Sciatic nerve (tissue), 2 donors: ENCODE measurements at regions not wholly inside any gene's neighbourhood (a gene's known extent, or its start where the extent isn't known, plus 50 kb on each side); places are given as distances from the start of the nearest gene placed in this dataset.

Experiments used
- ATAC-seq: fragments of 200-7000 bp; cut with Tn5 transposase; one replicate; pipeline ENCODE4 v1.9.1; 2020; ENCODE audit warnings: mild to moderate bottlenecking, moderate library complexity
- DNase-seq: peaks from one replicate; pipeline ENCODE4 v3.0.0-alpha.2; 2020; ENCODE audit warnings: low spot score
- intact Hi-C: fragments of 100-400 bp; cut with DNase I; formaldehyde crosslinking; loops from one replicate; pipeline ENCODE4 v1.14.2; 2022
- donor health status: DM: no; HTN: no; CAD: no.
- donor health status: DM: no; HTN: no; CAD: no.

GRCh38 chr3:102125994-102126368 lies 276.7 kb downstream of the NFKBIZ start:
- ATAC-seq (no peak), DNase-seq (no peak)
- intact Hi-C loops, result no loop called here

- DNase-seq, result no peak
- peak; percentile 82 for ATAC-seq
- intact Hi-C loops, result no loop called here
Observed at GRCh38 chr3:102129760-102130608, 280.7 kb downstream of the NFKBIZ start.

GRCh38 chr3:102132370-102132769 lies 283.1 kb downstream of the NFKBIZ start:
- ATAC-seq (peak; percentile 77), DNase-seq (no peak)
- intact Hi-C loops, result no loop called here

GRCh38 chr3:102133376-102133775 lies 284.1 kb downstream of the NFKBIZ start:
- DNase-seq (no peak), ATAC-seq (no peak)
- intact Hi-C loops, result no loop called here

- no peak for DNase-seq
- no peak for ATAC-seq
- intact Hi-C loops, result no loop called here
Observed at GRCh38 chr3:102135316-102135715, 286.0 kb downstream of the NFKBIZ start.

GRCh38 chr3:102136183-102136582 lies 286.9 kb downstream of the NFKBIZ start:
- ATAC-seq (no peak), DNase-seq (no peak)
- intact Hi-C loops, result no loop called here

GRCh38 chr3:102140116-102140515 lies 290.8 kb downstream of the NFKBIZ start:
- no peak for DNase-seq
- no peak for ATAC-seq
- intact Hi-C loops, result no loop called here

- peak; percentile 32 for ATAC-seq
- intact Hi-C loops, result no loop called here
- DNase-seq, result no peak
Observed at GRCh38 chr3:102141096-102141927, 292.0 kb downstream of the NFKBIZ start.

GRCh38 chr3:102141928-102142239 lies 292.6 kb downstream of the NFKBIZ start:
- intact Hi-C loops, result no loop called here
- DNase-seq, result no peak
- ATAC-seq, result peak; percentile 42

GRCh38 chr3:102142379-102143060 lies 292.3 kb upstream of the ZPLD1 start:
- peak; percentile 55 for ATAC-seq
- no peak for DNase-seq
- intact Hi-C loops, result no loop called here

- intact Hi-C loops, result no loop called here
- no peak for ATAC-seq
Observed at GRCh38 chr3:102143536-102143935, 291.3 kb upstream of the ZPLD1 start.

GRCh38 chr3:102144063-102144462 lies 290.8 kb upstream of the ZPLD1 start:
- DNase-seq (no peak), ATAC-seq (no peak)
- intact Hi-C loops, result no loop called here

More at GRCh38 chr3:102143536-102143935, 291.3 kb upstream of the ZPLD1 start:
- no peak for DNase-seq

GRCh38 chr3:102148598-102149337 lies 286.0 kb upstream of the ZPLD1 start:
- intact Hi-C loops, result no loop called here
- no peak for DNase-seq
- ATAC-seq, result no peak

- ATAC-seq (no peak), DNase-seq (no peak)
- intact Hi-C loops, result no loop called here
Observed at GRCh38 chr3:102151935-102152334, 282.9 kb upstream of the ZPLD1 start.

- intact Hi-C loops, result no loop called here
- ATAC-seq, result no peak
- DNase-seq, result no peak
Observed at GRCh38 chr3:102156426-102156825, 278.4 kb upstream of the ZPLD1 start.

- no peak for ATAC-seq
Observed at GRCh38 chr3:102158080-102158740, 276.6 kb upstream of the ZPLD1 start.

GRCh38 chr3:102159810-102160451 lies 274.9 kb upstream of the ZPLD1 start:
- no peak for DNase-seq
- ATAC-seq, result no peak
- intact Hi-C loops, result no loop called here

More at GRCh38 chr3:102158080-102158740, 276.6 kb upstream of the ZPLD1 start:
- intact Hi-C loops, result no loop called here
- no peak for DNase-seq

GRCh38 chr3:102161384-102162006 lies 273.3 kb upstream of the ZPLD1 start:
- no peak for DNase-seq
- intact Hi-C loops, result no loop called here
- ATAC-seq, result peak; percentile 37
